ENCODE measurements at regions not wholly inside any gene's neighbourhood (a gene's known extent, or its start where the extent isn't known, plus 50 kb on each side); places are given as distances from the start of the nearest gene placed in this dataset.

DNA sequence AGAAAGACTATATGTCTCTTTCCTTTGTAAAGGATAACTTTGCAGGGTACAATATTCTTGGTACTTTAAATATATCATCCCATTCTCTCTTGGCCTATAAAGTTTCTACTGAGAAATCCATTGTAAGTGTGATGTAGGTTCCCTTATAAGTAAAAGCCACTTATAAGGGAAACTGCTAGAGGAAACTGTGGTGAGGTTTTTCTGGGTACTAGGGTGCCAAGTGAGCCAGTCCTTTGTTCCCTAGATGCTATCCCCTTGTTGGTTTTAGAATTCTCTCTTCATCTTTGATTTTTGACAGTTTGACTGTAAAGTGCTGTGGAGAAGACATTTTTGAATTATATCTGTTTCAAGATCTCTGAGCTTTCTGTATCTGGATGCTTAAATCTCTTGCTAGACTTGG, 108.9 kb upstream of the NEK7 start:
- DNase-seq (ENCODE audit: low read depth), result no peak
- no peak overlapping the region for H3K4me3 ChIP-seq (ENCODE audit: low read depth, low read length)
- TF ChIP-seq POLR2A (IDR thresholded peaks at IDR 0.05; ENCODE audit: extremely low read depth, insufficient read length), result no peak
- TF ChIP-seq, protein P1, sequence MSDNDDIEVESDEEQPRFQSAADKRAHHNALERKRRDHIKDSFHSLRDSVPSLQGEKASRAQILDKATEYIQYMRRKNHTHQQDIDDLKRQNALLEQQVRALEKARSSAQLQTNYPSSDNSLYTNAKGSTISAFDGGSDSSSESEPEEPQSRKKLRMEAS (IDR thresholded peaks at IDR 0.05; ENCODE audit: low read depth, low read length), result no peak

DNA sequence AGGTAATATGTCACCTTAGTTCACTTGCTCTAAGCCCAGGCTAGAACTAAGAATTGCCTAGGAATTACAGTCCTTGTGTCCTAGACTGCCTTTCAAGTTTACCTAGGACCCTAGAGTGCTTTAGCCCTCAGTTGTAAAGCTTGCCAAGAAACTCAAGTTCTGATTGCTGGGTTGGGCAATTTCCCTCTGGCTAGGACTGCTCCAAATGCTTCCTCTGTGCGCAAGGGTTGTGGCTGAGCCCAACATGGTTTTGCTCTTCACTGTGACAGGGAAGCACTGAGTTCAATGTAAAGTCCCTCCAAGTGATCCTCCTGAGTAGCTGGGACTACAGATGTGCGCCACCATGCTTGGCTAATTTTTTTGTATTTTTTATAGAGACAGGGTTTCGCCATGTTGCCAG, 102.3 kb upstream of the NEK7 start:
- peak; percentile 6 for DNase-seq (ENCODE audit: low read depth)
- TF ChIP-seq, protein P1 (IDR thresholded peaks at IDR 0.05; ENCODE audit: low read depth, low read length), result no peak
- TF ChIP-seq MYC (IDR thresholded peaks at IDR 0.05; ENCODE audit: low read depth, low read length) (no peak), POLR2A (IDR thresholded peaks at IDR 0.05; ENCODE audit: extremely low read depth, insufficient read length) (no peak)
- TF ChIP-seq, protein P2, sequence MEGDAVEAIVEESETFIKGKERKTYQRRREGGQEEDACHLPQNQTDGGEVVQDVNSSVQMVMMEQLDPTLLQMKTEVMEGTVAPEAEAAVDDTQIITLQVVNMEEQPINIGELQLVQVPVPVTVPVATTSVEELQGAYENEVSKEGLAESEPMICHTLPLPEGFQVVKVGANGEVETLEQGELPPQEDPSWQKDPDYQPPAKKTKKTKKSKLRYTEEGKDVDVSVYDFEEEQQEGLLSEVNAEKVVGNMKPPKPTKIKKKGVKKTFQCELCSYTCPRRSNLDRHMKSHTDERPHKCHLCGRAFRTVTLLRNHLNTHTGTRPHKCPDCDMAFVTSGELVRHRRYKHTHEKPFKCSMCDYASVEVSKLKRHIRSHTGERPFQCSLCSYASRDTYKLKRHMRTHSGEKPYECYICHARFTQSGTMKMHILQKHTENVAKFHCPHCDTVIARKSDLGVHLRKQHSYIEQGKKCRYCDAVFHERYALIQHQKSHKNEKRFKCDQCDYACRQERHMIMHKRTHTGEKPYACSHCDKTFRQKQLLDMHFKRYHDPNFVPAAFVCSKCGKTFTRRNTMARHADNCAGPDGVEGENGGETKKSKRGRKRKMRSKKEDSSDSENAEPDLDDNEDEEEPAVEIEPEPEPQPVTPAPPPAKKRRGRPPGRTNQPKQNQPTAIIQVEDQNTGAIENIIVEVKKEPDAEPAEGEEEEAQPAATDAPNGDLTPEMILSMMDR (IDR thresholded peaks at IDR 0.05; ENCODE audit: low read depth, low read length), result no peak
- H3K4me3 ChIP-seq (ENCODE audit: low read depth, low read length), result no peak overlapping the region

DNA sequence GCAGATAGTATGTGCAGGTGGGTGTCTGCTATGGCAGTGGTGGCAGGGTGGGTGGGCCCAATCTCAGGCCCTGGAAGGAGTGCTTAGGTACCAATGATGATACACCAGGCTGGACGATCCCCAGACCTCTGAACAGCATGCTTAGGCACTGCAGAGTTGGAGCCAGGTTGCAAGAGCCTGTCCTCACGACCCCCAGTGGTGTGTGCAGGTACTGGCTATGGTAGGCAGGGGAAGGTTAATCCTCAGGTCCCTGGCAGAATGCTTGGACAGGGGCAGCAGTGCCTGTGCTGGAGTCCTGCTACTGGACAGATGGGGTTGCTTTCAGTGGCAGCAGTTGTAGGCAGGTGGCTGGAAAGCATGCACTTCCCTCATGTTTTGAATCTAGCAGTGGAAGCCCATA, 100.5 kb upstream of the NEK7 start:
- DNase-seq (ENCODE audit: low read depth), result peak; percentile 6
- no peak overlapping the region for H3K4me3 ChIP-seq (ENCODE audit: low read depth, low read length)
- TF ChIP-seq, protein P2 (IDR thresholded peaks at IDR 0.05; ENCODE audit: low read depth, low read length), result peak; percentile 18
- no peak for TF ChIP-seq MYC (IDR thresholded peaks at IDR 0.05; ENCODE audit: low read depth, low read length)

DNA sequence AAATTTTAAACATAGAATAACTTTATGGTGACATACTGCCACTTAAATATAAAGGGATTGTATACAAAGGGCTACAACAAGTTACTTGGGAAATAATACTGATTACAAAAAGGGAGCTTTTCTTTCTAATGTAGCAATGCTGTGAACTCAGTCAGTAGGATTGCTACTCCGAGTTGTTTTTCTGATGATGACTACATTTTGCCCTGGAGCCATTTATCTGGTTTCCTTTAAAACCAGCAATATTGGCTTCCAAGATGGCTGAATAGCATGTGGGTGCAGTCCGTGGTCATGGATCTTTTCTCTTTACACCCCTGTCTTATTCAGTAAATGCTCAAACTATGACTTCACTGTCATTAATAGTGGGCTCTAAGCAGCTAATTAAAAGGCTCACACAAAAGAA, 92.6 kb upstream of the NEK7 start:
- TF ChIP-seq, protein P2 (IDR thresholded peaks at IDR 0.05; ENCODE audit: low read depth, low read length), result no peak
- TF ChIP-seq MYC (IDR thresholded peaks at IDR 0.05; ENCODE audit: low read depth, low read length) (no peak), POLR2A (IDR thresholded peaks at IDR 0.05; ENCODE audit: extremely low read depth, insufficient read length) (no peak)
- TF ChIP-seq, protein P1 (IDR thresholded peaks at IDR 0.05; ENCODE audit: low read depth, low read length), result no peak
- no peak for DNase-seq (ENCODE audit: low read depth)

DNA sequence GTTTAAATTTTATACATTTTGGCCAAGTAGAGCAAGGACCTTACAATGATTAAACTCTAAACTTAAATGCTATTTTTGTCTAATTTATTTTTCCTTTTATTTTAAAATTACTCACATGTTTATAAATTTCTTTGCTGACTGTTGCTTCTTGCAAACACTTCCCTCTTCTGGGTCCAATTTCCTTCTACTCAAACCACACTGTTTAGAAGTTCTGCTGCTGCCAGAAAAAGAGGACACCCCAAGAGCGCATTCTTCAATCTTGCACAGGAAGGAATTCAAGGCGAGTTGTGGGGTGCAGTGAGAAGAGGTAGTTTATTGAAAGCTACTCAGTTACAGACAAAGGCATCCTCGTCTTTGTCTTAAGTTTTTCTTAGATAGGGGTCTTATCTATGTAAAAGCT, 88.5 kb upstream of the NEK7 start:
- TF ChIP-seq, protein P2 (IDR thresholded peaks at IDR 0.05; ENCODE audit: low read depth, low read length), result no peak
- no peak for TF ChIP-seq POLR2A (IDR thresholded peaks at IDR 0.05; ENCODE audit: extremely low read depth, insufficient read length)
- TF ChIP-seq, protein P1 (IDR thresholded peaks at IDR 0.05; ENCODE audit: low read depth, low read length), result no peak
- no peak for TF ChIP-seq MYC (IDR thresholded peaks at IDR 0.05; ENCODE audit: low read depth, low read length)
- DNase-seq (ENCODE audit: low read depth), result no peak
- H3K4me3 ChIP-seq (ENCODE audit: low read depth, low read length), result no peak overlapping the region

More for the DNA sequence above, 92.6 kb upstream of the NEK7 start:
- H3K4me3 ChIP-seq (ENCODE audit: low read depth, low read length), result no peak overlapping the region

DNA sequence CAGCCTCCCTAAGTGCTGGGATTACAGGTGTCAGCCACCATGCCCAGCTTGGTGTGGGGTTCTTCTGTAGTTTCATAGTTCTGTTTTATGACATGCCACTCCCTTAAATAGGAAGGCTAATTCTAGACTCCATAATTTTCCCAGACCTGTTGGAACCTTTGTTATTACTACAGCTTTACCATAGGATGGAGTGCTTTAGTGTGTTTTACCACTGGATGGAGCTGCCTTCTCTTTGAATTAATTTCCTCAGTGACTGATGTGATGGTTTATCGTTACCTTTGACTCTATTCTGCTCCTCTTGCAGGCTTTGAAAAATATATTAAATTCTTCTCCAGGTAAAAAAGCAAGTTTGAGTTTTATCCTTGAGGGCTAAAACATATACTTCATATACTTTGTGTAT, 84.6 kb upstream of the NEK7 start:
- no peak overlapping the region for H3K4me3 ChIP-seq (ENCODE audit: low read depth, low read length)
- TF ChIP-seq MYC (IDR thresholded peaks at IDR 0.05; ENCODE audit: low read depth, low read length) (no peak), POLR2A (IDR thresholded peaks at IDR 0.05; ENCODE audit: extremely low read depth, insufficient read length) (no peak)
- TF ChIP-seq, protein P1 (IDR thresholded peaks at IDR 0.05; ENCODE audit: low read depth, low read length), result no peak
- TF ChIP-seq, protein P2 (IDR thresholded peaks at IDR 0.05; ENCODE audit: low read depth, low read length), result no peak
- no peak for DNase-seq (ENCODE audit: low read depth)
